ENCODE measurements at regions not wholly inside any gene's neighbourhood (a gene's known extent, or its start where the extent isn't known, plus 50 kb on each side); places are given as distances from the start of the nearest gene placed in this dataset.
"Not testable (repeated sequence)": the region's sequence is repeated elsewhere in the genome, so short reads cannot be mapped to it uniquely, and the experiment has no call there.

GRCh38 chr16:66175636-66176035, 190.9 kb upstream of the CDH5 start:
- DNase-seq (ENCODE audit: low read depth in 2 of 2): no peak

- DNase-seq (ENCODE audit: low read depth in 2 of 2): no peak
These were observed 191.4 kb upstream of the CDH5 start for GRCh38 chr16:66175058-66175457.

- DNase-seq (ENCODE audit: low read depth in 2 of 2): not testable (repeated sequence)
These were observed 192.7 kb upstream of the CDH5 start for GRCh38 chr16:66173796-66174195.

GRCh38 chr16:66173181-66173580, 193.3 kb upstream of the CDH5 start:
- DNase-seq (ENCODE audit: low read depth in 2 of 2): not testable (repeated sequence)

- DNase-seq (ENCODE audit: low read depth in 2 of 2): no peak
These were observed 194.0 kb upstream of the CDH5 start for GRCh38 chr16:66172463-66172862.

- no peak for DNase-seq (ENCODE audit: low read depth in 2 of 2)
These were observed 194.9 kb upstream of the CDH5 start for GRCh38 chr16:66171578-66171977.

GRCh38 chr16:66170989-66171388, 195.5 kb upstream of the CDH5 start:
- DNase-seq (ENCODE audit: low read depth in 2 of 2): no peak

GRCh38 chr16:66169817-66170216, 196.7 kb upstream of the CDH5 start:
- no peak for DNase-seq (ENCODE audit: low read depth in 2 of 2)

- DNase-seq (ENCODE audit: low read depth in 2 of 2): no peak
These were observed 197.7 kb upstream of the CDH5 start for GRCh38 chr16:66168777-66169176.

GRCh38 chr16:66167564-66168291, 198.8 kb upstream of the CDH5 start:
- DNase-seq (ENCODE audit: low read depth in 2 of 2): no peak

- DNase-seq (ENCODE audit: low read depth in 2 of 2): no peak
These were observed 200.0 kb upstream of the CDH5 start for GRCh38 chr16:66166490-66166889.

- no peak for DNase-seq (ENCODE audit: low read depth in 2 of 2)
These were observed 200.6 kb upstream of the CDH5 start for GRCh38 chr16:66165879-66166278.

- DNase-seq (ENCODE audit: low read depth in 2 of 2): no peak
These were observed 201.8 kb upstream of the CDH5 start for GRCh38 chr16:66164581-66165247.

- no peak for DNase-seq (ENCODE audit: low read depth in 2 of 2)
These were observed 203.7 kb upstream of the CDH5 start for GRCh38 chr16:66162821-66163220.

GRCh38 chr16:66161942-66162341, 204.5 kb upstream of the CDH5 start:
- no peak for DNase-seq (ENCODE audit: low read depth in 2 of 2)

GRCh38 chr16:66161269-66161668, 205.2 kb upstream of the CDH5 start:
- no peak for DNase-seq (ENCODE audit: low read depth in 2 of 2)

GRCh38 chr16:66159987-66160386, 206.5 kb upstream of the CDH5 start:
- DNase-seq (ENCODE audit: low read depth in 2 of 2): no peak

GRCh38 chr16:66156538-66156937, 210.0 kb upstream of the CDH5 start:
- DNase-seq (ENCODE audit: low read depth in 2 of 2): no peak

- no peak for DNase-seq (ENCODE audit: low read depth in 2 of 2)
These were observed 210.6 kb upstream of the CDH5 start for GRCh38 chr16:66155933-66156332.

- no peak for DNase-seq (ENCODE audit: low read depth in 2 of 2)
These were observed 211.7 kb upstream of the CDH5 start for GRCh38 chr16:66154801-66155200.

GRCh38 chr16:66152823-66153393, 213.6 kb upstream of the CDH5 start:
- DNase-seq (ENCODE audit: low read depth in 2 of 2): no peak

- DNase-seq (ENCODE audit: low read depth in 2 of 2): no peak
These were observed 214.3 kb upstream of the CDH5 start for GRCh38 chr16:66152181-66152580.

Data from lung microvascular endothelial cell (primary cell).